MM.1S (cell line): ENCODE measurements at regions not wholly inside any gene's neighbourhood (a gene's known extent, or its start where the extent isn't known, plus 50 kb on each side); places are given as distances from the start of the nearest gene placed in this dataset.

ENCODE experiments used
- DNase-seq: peaks from one replicate; pipeline ENCODE4 v3.0.0-alpha.2; 2015
- H2AFZ ChIP-seq: fragments of 300-600 bp; sonication (generic); 2 replicates; pipeline ENCODE4 v1.6.0; 2016; ENCODE audit warnings: antibody characterized with exemption, low read length
- H3F3A ChIP-seq: fragments of 300-600 bp; sonication (generic); 2 replicates; pipeline ENCODE4 v1.6.1; 2016; ENCODE audit warnings: mild to moderate bottlenecking, antibody characterized with exemption, low read length, moderate library complexity, mixed read lengths; ENCODE audit not compliant: insufficient read depth
- H3K27ac ChIP-seq: fragments of 300-600 bp; sonication (generic); 2 replicates; pipeline ENCODE4 v1.5.1; 2016; ENCODE audit warnings: mild to moderate bottlenecking, low read length
- H3K27me3 ChIP-seq: fragments of 300-600 bp; sonication (generic); replicated peaks from 2 replicates; pipeline ENCODE4 v1.6.0; 2016; ENCODE audit warnings: low read length; ENCODE audit not compliant: insufficient read depth
- H3K36me3 ChIP-seq: fragments of 300-600 bp; sonication (generic); replicated peaks from 2 replicates; pipeline ENCODE4 v1.6.1; 2016; ENCODE audit warnings: mild to moderate bottlenecking, low read length, mixed read lengths; ENCODE audit not compliant: insufficient read depth
- H3K4me1 ChIP-seq: fragments of 300-600 bp; sonication (generic); 2 replicates; pipeline ENCODE4 v1.6.1; 2016; ENCODE audit warnings: low read length, mixed read lengths
- H3K4me2 ChIP-seq: fragments of 300-600 bp; sonication (generic); 2 replicates; pipeline ENCODE4 v1.6.0; 2016; ENCODE audit warnings: low read depth, low read length
- H3K4me3 ChIP-seq: fragments of 300-600 bp; sonication (generic); 2 replicates; pipeline ENCODE4 v1.5.1; 2016; ENCODE audit warnings: low read length, mixed read lengths
- H3K79me2 ChIP-seq: fragments of 300-600 bp; sonication (generic); 2 replicates; pipeline ENCODE4 v1.6.1; 2016; ENCODE audit warnings: mixed run types, low read length, mixed read lengths
- H3K9ac ChIP-seq: fragments of 300-600 bp; sonication (generic); 2 replicates; pipeline ENCODE4 v1.6.1; 2016; ENCODE audit warnings: low read length, mixed read lengths
- H3K9me2 ChIP-seq: fragments of 300-600 bp; sonication (generic); replicated peaks from 2 replicates; pipeline ENCODE4 v1.6.1; 2016; ENCODE audit warnings: mild to moderate bottlenecking, low read length, mixed read lengths; ENCODE audit not compliant: insufficient read depth
- H3K9me3 ChIP-seq: fragments of 300-600 bp; sonication (generic); replicated peaks from 2 replicates; pipeline ENCODE4 v1.6.1; 2016; ENCODE audit warnings: mild to moderate bottlenecking, low read length, mixed read lengths; ENCODE audit not compliant: insufficient read depth
- H4K20me1 ChIP-seq: fragments of 300-600 bp; sonication (generic); 2 replicates; pipeline ENCODE4 v1.6.1; 2016; ENCODE audit warnings: mild to moderate bottlenecking, low read length, moderate library complexity, mixed read lengths; ENCODE audit not compliant: insufficient read depth
- CTCF ChIP-seq: fragments of 300-600 bp; sonication (generic); IDR thresholded peaks from 2 replicates; pipeline ENCODE4 v1.5.1; 2016; ENCODE audit warnings: antibody characterized with exemption, low read length, mixed read lengths
- EZH2 ChIP-seq: fragments of 300-600 bp; sonication (generic); optimal IDR thresholded peaks from 2 replicates; pipeline ENCODE3; 2017; ENCODE audit warnings: low read depth, mild to moderate bottlenecking, antibody characterized with exemption, low read length, mixed read lengths
- EZH2phosphoT487 ChIP-seq: fragments of 300-600 bp; sonication (generic); IDR thresholded peaks from 2 replicates; pipeline ENCODE4 v1.6.1; 2018; ENCODE audit warnings: antibody characterized with exemption, low read length

GRCh38 chr12:87302126-87302745, 727.0 kb downstream of the C12orf50 start:
- Histone ChIP-seq H3K4me3 (no peak overlapping the region), H2AFZ (no peak overlapping the region), H3K4me1 (no peaks in the 10 kb centered on the region), H3K9me2 (no peaks in the 10 kb centered on the region), H3K79me2 (no peaks in the 10 kb centered on the region), H3K27me3 (no peaks in the 10 kb centered on the region), H3K4me2 (no peak overlapping the region), H3K9ac (no peak overlapping the region), H3F3A (no peaks in the 10 kb centered on the region), H4K20me1 (no peaks in the 10 kb centered on the region), H3K36me3 (no peaks in the 10 kb centered on the region), H3K27ac (no peak overlapping the region), H3K9me3 (no peaks in the 10 kb centered on the region)
- TF ChIP-seq CTCF (no peak), EZH2 (no peak), EZH2phosphoT487 (no peak)
- no peak for DNase-seq

GRCh38 chr12:87290505-87290904, 738.7 kb downstream of the C12orf50 start:
- H3K9me3 ChIP-seq, result no peaks in the 10 kb centered on the region
- DNase-seq, result no peak
- H3K79me2 ChIP-seq, result no peaks in the 10 kb centered on the region

GRCh38 chr12:87283886-87284285, 745.3 kb downstream of the C12orf50 start:
- H2AFZ ChIP-seq, result no peak overlapping the region
- no peak for TF ChIP-seq EZH2
- no peak for TF ChIP-seq CTCF
- no peak for TF ChIP-seq EZH2phosphoT487
- no peak for DNase-seq
- H4K20me1 ChIP-seq, result no peaks in the 10 kb centered on the region
- no peaks in the 10 kb centered on the region for H3F3A ChIP-seq
- H3K36me3 ChIP-seq, result no peaks in the 10 kb centered on the region
- no peaks in the 10 kb centered on the region for H3K79me2 ChIP-seq
- H3K27me3 ChIP-seq, result no peaks in the 10 kb centered on the region
- H3K9me2 ChIP-seq, result no peaks in the 10 kb centered on the region
- no peak overlapping the region for H3K9ac ChIP-seq
- H3K4me3 ChIP-seq, result no peak overlapping the region
- H3K27ac ChIP-seq, result no peak overlapping the region
- no peak overlapping the region for H3K4me2 ChIP-seq
- H3K9me3 ChIP-seq, result no peaks in the 10 kb centered on the region
- H3K4me1 ChIP-seq, result 0 out of 2 replicates have a peak, but pooled peaks cover 3% of the 10 kb centered on the region

More at GRCh38 chr12:87290505-87290904, 738.7 kb downstream of the C12orf50 start:
- TF ChIP-seq EZH2, result no peak
- TF ChIP-seq CTCF, result no peak
- TF ChIP-seq EZH2phosphoT487, result no peak
- H3K9me2 ChIP-seq, result no peaks in the 10 kb centered on the region
- no peak overlapping the region for H2AFZ ChIP-seq
- H3K27me3 ChIP-seq, result no peaks in the 10 kb centered on the region
- H3K27ac ChIP-seq, result no peak overlapping the region
- H4K20me1 ChIP-seq, result no peaks in the 10 kb centered on the region
- no peak overlapping the region for H3K4me3 ChIP-seq
- H3K4me2 ChIP-seq, result no peak overlapping the region
- no peaks in the 10 kb centered on the region for H3K4me1 ChIP-seq
- H3F3A ChIP-seq, result no peaks in the 10 kb centered on the region
- no peak overlapping the region for H3K9ac ChIP-seq
- H3K36me3 ChIP-seq, result no peaks in the 10 kb centered on the region
